Stimulated activated CD8-positive, alpha-beta memory T cell treated with anti-CD3 and anti-CD28 coated beads, Interleukin-2, amount 100 ng/mL, for 1 hour (primary cell): ENCODE measurements at regions not wholly inside any gene's neighbourhood (a gene's known extent, or its start where the extent isn't known, plus 50 kb on each side); places are given as distances from the start of the nearest gene placed in this dataset.

Experiments
- DNase-seq, 2 donors: peaks; one replicate each; pipeline ENCODE4 v3.0.0-alpha.2; 2020; ENCODE audit warnings: low read depth in 2 of 2

DNA sequence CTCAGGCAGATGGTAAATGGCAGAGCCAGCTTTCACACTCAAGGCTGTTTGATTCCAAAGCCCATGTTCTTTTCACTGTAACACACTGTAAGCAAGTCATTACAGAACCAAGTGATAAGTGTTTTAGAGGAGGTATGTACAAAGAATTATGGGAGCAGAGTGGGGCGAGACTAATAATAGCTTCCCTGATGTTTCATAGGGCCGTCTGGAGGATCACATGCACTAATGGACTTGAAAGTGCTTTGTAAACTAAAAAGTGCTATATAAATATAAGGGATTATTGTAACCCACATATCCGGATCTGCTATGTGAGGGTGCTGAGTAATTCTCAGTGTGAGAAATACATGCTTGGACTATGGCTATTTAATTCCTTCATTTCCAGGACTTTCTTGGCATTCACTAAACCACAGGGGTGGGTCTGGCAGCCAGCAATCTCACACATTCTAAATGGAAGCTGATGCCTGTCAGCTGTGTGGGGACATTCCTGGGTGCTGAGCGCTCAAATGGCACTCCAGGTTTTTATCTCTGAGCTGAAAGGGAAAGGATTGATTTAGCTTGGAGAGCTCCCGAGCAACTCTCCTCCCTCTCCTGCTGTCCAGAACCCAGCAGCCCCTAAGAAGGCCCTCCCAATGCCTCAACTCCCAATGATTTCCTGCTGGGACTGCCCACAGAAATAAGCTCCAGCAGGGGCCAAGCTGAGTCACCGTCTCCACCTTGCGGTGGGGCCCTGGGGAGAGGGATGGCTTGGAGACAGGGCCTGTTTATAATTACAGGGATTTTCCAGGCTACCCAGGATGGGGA, 222.8 kb downstream of the SOX11 start:
- DNase-seq: no peak

- DNase-seq: no peak
Measured at GRCh38 chr2:5915881-5916310, 223.7 kb downstream of the SOX11 start.

- no peak for DNase-seq
Measured at GRCh38 chr2:5921081-5921642, 229.0 kb downstream of the SOX11 start.

DNA sequence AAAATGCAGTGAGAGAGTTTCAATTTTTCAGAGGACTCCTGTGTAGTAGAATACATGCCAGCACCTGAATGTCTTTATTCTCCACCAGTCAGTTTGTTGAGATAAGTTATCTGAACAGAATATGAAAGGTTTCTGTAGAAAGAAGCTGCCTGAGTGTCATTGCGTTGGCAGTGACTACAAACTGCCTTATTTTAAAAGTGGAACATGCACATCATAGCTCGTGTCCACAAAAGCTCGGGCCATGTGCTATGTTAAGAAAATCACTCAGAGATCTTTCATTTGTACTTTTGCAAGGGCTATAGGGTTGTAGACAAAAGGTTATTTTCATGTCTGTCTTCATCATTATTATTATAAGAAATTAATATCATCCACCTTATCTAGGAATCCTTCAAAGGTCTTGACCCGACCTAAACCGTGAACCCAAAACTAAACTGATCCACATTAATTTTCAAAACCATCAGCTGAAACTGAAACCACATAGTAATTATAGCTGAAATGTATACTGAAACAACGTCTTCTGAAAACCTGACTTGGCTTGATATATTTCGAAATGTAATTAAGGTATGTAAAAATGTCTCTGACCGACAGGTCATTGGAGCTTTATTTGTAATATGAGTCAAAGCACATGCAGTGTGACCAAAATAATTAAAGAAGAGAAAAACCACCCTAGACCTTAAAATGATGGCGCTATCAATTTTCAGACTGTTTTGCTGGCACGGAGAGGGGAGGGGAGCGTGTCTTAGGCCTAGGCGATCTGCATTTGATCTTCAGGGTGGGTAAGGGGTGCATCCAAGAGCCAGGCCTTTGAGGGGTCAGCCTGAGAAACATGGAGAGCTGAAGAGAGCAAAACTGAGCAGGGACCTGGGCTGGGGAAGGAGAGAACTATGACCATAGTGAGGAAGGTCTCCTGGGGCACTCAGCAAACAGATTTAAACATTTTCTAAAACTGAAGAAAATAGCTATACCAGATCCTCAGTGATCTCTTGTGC, 232.1 kb downstream of the SOX11 start:
- no peak for DNase-seq

GRCh38 chr2:5925604-5926003, 233.4 kb downstream of the SOX11 start:
- DNase-seq: no peak

DNA sequence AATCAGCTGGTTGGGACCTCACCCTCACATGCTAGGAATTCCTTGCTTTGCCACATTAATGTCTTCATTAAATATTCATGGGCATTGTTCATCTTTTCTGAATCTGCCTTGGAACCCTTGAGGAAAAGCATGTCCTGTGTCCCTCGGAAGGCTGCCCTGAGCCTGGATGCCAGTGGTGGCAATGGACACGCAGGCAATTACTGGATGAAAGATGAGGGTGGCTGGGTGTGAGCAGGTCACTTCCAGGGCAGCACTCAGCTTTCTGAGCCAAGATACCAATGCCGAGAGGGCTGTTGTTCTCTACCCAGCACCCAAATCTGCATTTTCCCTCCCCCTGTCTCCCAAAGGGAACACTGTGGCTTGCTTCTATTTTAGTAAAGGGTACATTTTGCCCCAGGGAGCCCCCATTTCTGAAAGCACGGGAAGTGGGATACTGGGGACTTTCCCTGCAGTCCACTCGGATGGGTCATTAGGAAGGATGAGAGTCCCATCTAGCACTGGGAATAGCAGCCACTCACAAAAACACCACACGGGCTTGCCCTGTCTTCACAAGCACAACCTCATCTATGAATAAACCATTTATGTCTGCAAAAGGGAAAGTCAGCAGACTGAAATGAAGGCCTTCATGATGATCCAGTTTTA, 234.8 kb downstream of the SOX11 start:
- no peak for DNase-seq

- no peak for DNase-seq
Measured at GRCh38 chr2:5932556-5933469, 240.6 kb downstream of the SOX11 start.

GRCh38 chr2:5933669-5934068, 241.5 kb downstream of the SOX11 start:
- no peak for DNase-seq

DNA sequence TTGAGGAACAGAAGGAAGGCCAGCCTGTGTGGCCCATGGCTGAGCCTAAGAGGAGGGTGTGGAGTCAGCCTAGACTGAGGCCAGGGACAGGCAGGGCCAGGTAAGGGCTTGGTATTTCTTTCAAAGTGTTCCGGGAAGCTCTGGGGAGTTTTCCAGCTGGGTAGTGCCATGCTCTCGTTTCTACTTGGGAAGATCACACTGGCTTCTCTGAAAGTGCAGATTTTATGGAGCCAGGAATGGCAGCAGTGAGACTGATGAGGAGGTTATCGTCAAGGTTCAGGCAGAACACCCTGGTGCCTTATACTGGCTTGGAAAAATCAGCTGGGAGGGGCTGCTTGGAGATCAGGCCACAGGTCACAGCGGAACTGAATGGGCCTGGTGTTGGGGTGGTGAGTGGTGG, 245.1 kb downstream of the SOX11 start:
- no peak for DNase-seq

- no peak for DNase-seq
Measured at GRCh38 chr2:5937851-5938565, 245.8 kb downstream of the SOX11 start.

GRCh38 chr2:5938566-5938896, 246.3 kb downstream of the SOX11 start:
- no peak for DNase-seq

GRCh38 chr2:5939553-5939952, 247.4 kb downstream of the SOX11 start:
- no peak for DNase-seq

DNA sequence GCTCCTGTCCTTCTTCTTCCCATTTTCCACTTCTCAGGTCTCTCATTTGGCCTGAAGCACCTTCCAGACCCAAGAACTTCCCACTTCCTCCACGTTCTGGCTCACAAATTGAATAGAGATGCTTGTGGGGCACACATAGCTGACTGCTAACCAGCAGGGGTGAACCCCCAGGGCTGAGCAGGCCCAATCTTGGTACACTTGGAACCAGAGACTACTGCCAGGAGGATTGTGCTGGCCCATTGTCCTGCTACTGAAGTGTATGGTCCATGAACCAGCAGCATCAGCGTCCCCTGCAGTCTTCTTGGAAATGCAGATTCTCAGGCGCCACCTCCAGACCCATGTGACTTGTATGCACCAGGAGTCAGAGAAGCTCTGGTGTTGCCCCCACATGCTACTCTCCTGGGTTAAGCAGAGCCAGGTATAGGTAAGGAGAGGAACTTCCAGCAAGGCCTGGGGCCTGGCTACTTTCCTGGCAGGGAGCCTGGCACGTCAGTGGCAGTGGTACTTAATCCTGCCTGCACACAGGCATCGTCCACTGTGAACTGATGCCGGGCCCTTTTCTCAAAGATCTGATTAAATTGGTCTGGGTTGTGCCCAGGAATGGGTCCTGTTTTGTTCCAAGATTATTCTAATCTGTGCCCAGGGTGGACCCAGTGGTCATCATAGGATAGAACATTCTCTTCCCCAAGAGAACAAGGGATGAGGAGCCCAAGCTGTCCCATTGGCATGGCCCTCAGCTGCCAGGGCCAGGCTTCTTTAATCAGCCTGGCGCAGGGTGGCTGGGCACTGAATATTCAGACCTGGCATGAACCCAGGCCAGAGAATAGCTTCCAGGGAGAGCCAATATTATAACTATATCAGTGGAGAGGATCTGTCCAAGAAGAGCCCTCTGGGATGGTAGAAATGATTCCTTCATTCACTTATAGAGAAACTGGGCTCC, 248.7 kb downstream of the SOX11 start:
- DNase-seq: no peak

GRCh38 chr2:5942204-5942603, 250.0 kb downstream of the SOX11 start:
- DNase-seq: no peak

DNA sequence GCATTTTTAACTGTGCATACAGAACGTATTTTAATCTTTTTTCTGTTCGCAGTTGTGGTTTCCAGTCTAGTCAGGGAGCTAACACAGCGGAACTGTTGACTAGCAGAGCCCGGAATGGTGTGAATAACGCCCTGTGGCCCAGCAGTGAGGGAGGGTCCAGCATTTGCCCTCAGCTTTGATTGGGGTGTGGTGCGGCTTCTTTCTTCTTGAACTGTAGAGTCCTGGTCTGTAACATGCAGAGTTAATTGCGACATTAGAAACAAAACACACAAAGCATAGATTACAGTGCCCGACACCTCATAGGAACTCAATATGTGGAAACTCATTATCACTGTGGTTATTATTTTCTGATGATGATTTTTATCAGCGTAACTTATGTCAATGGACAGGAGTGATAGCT, 253.6 kb downstream of the SOX11 start:
- DNase-seq: no peak

GRCh38 chr2:5946225-5947115, 254.3 kb downstream of the SOX11 start:
- no peak for DNase-seq

DNA sequence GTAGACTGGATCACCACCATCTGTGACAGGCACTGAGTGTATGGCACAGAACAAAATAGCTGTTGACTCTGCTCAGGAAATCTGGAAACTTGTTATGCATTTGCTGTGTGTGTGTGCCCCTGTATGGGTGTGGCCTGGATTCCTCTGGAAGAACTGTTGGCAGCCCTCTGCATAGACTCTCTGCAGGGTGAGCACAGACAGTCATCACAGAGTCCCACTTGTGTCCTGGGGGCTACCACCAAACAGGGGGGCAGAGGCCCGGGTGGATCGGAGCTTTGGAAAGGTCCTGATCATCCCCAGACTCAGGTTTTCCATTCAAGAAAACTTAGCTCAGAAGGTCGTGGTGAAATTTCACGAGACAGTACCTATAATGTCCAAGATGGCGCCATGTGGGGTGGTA, 258.6 kb downstream of the SOX11 start:
- no peak for DNase-seq

DNA sequence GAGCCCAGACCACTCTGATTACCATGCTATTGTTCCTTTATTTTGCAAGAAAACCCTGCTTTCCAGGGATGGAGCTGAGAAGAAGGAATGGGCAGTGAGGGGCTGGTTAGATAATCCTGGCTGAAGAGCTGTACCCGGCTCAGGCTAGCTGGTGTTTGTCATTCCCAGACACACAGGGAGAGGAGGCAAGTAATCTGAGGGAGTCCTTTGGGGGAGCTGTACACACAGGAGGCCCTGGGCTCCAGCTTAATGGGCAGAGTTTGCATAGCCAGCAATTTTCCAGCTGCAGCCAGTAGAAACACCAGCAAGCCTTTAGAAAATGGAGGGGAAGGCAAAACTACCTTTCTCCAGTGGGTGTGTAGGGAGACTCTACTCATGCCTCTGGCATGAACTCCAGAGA, 259.3 kb downstream of the SOX11 start:
- DNase-seq: no peak
